Heart right ventricle (tissue), 16 donors: ENCODE measurements at regions not wholly inside any gene's neighbourhood (a gene's known extent, or its start where the extent isn't known, plus 50 kb on each side); places are given as distances from the start of the nearest gene placed in this dataset.

Experiments used
- ATAC-seq, 8 donors: fragments of 200-7000 bp; cut with Tn5 transposase; one replicate each; pipeline ENCODE4 v1.9.1; 2020; ENCODE audit warnings: mild to moderate bottlenecking in 8 of 8, moderate library complexity in 8 of 8, moderate number of reproducible peaks in 1 of 8
- DNase-seq, 2 donors: peaks; one replicate each; pipeline ENCODE4 v3.0.0-alpha.2; 2020
- H3K27ac ChIP-seq, 10 donors: fragments of 200-600 bp; sonication (generic) in 2 of 10; one replicate each; pipeline versions ENCODE4 v1.5.0 to v1.8.0; 2020 to 2022; ENCODE audit warnings: mild to moderate bottlenecking in 3 of 10
- H3K27me3 ChIP-seq, 7 donors: fragments of 200-600 bp; one replicate each; pipeline ENCODE4 v1.8.0; 2021 to 2022; ENCODE audit warnings: mild to moderate bottlenecking in 2 of 7
- H3K36me3 ChIP-seq, 9 donors: fragments of 200-600 bp; sonication (generic) in 1 of 9; one replicate each; pipeline versions ENCODE4 v1.5.0 to v1.8.0; 2020 to 2022; ENCODE audit warnings: mild to moderate bottlenecking in 2 of 9
- H3K4me1 ChIP-seq, 9 donors: fragments of 200-600 bp; sonication (generic) in 1 of 9; one replicate each; pipeline versions ENCODE4 v1.5.0 to v1.8.0; 2020 to 2022; ENCODE audit warnings: mild to moderate bottlenecking in 4 of 9
- H3K4me3 ChIP-seq, 10 donors: fragments of 200-600 bp; sonication (generic) in 2 of 10; one replicate each; pipeline versions ENCODE4 v1.5.0 to v1.8.0; 2020 to 2022; ENCODE audit warnings: mild to moderate bottlenecking in 7 of 10, moderate library complexity in 2 of 10
- H3K9me3 ChIP-seq, 11 donors: fragments of 200-600 bp in 10 of 11; sonication (generic) in 2 of 11; one replicate each; pipeline versions ENCODE4 v1.5.0 to v1.8.0; 2013 to 2022; ENCODE audit warnings: mild to moderate bottlenecking in 2 of 11, control low read depth in 1 of 11, moderate library complexity in 1 of 11
- WGBS, 2 donors: extraction: QIAGEN DNeasy Blood & Tissue Kit; methylation state at CpG; one replicate each; pipeline ENCODE4 v1.1.7; 2013; ENCODE audit warnings: inconsistent platforms in 1 of 2; 5-methylcytosine and 5-hydroxymethylcytosine counted together
- intact Hi-C, 10 donors: fragments of 100-400 bp; cut with DNase I; formaldehyde crosslinking; loops; one replicate each; pipeline versions ENCODE4 v1.11.1 to v1.14.2; 2022
- TF ChIP-seq, protein P1 (sequence below), 9 donors: fragments of 200-600 bp; sonication (generic) in 2 of 9; IDR thresholded peaks; one replicate each; pipeline versions ENCODE4 v1.5.0 to v1.8.0; 2021 to 2022; ENCODE audit warnings: antibody characterized with exemption in 9 of 9, mild to moderate bottlenecking in 5 of 9, moderate library complexity in 1 of 9
- donor health status: Arrhythmogenic right ventricular cardiomyopathy.
- donor health status: ischemic (EF 13 %, LVEDD 7.1; RV severe dilation, severe dysfunction).
- donor health status: healthy with polysubstance abuse.
- donor health status: DM: no; HTN: yes; CAD: no.
- donor health status: DM: no; HTN: no; CAD: no.
- donor health status: ischemic (EF 25% LVEDD 6.9; RV normal size, moderate dysfunction).
- donor health status: ischemic (EF 25% LVEDD 5.7; RV mildly dilated, moderate dysfunction).
- donor health status: healthy.
- donor health status: DM: yes; HTN: yes; CAD: no.
- donor health status: Ischemic cardiomyopathy.
- donor health status: ischemic (EF 35%, LVEDD 5.7; RV mildly dilated, moderate dysfunction).
- donor health status: nonischemic (EF 11% LVEDD 7.7; RV severe dilation, severe dysfunction).
- donor health status: DM: yes; HTN: yes; CAD: no.
- donor health status: PGD.
- donor health status: ischemic (EF 29% LVEDD 5.4; RV normal size, mild dysfunction).
- donor health status: nonischemic (EF 23%, LVEDD 6.1; RV moderate dilation, normal function).

GRCh38 chr14:98633380-98633779 is 638.6 kb downstream of the BCL11B start:
- H3K36me3 ChIP-seq, result no peaks in the 10 kb centered on the region
- TF ChIP-seq, protein P1, sequence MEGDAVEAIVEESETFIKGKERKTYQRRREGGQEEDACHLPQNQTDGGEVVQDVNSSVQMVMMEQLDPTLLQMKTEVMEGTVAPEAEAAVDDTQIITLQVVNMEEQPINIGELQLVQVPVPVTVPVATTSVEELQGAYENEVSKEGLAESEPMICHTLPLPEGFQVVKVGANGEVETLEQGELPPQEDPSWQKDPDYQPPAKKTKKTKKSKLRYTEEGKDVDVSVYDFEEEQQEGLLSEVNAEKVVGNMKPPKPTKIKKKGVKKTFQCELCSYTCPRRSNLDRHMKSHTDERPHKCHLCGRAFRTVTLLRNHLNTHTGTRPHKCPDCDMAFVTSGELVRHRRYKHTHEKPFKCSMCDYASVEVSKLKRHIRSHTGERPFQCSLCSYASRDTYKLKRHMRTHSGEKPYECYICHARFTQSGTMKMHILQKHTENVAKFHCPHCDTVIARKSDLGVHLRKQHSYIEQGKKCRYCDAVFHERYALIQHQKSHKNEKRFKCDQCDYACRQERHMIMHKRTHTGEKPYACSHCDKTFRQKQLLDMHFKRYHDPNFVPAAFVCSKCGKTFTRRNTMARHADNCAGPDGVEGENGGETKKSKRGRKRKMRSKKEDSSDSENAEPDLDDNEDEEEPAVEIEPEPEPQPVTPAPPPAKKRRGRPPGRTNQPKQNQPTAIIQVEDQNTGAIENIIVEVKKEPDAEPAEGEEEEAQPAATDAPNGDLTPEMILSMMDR (IDR thresholded peaks at IDR 0.05), result no peak
- DNase-seq, result no peak
- intact Hi-C loops, result no loop called here
- H3K9me3 ChIP-seq, result peaks cover 0 to 17% (median 0%) of the 10 kb centered on the region in 11 donors
- ATAC-seq, result no peak
- H3K4me3 ChIP-seq, result no peak overlapping the region
- no peaks in the 10 kb centered on the region for H3K4me1 ChIP-seq
- 56 to 62% methylated on average over 5 of the region's 5 CpGs for WGBS, 2 donors
- H3K27me3 ChIP-seq, result no peaks in the 10 kb centered on the region
- H3K27ac ChIP-seq, result no peak overlapping the region

DNA sequence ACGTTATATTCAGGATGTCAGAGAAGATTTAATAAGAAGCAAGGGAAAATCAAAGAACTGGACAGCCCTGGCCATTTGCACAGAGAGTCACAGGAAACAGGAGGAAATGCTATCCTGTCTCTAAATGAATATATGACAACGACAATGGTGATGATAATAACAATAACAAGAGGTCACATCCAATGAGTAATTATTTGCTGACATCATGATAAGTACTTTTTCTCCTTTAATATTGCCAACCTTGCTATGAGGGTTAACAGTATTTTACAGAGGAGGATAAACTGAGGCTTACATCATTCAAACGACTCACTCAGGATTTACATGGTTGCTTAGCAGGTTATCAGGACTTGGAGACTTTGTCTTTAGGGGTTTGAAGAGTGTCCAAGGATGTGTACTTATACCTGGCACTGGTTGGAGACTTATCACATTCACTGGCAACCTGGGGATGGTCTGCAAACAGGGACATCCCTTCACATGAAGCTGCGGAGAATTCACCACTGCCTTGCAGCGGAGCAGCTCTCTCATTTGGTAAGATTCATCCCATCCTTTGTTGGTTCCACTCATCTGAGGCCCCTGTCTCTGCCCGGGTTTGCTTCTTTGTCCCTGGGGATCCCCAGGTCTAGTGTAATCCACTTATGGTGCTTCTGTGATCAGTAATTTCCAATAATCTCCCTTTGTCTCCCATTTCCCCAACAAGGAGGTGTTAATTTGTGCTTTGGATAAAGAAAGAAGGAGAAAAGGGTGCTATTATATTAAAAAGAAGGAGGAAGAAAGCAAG is 637.8 kb downstream of the BCL11B start:
- DNase-seq (no peak), ATAC-seq (no peak)
- Histone ChIP-seq H3K27me3 (no peaks in the 10 kb centered on the region), H3K36me3 (no peaks in the 10 kb centered on the region), H3K4me3 (no peak overlapping the region), H3K27ac (no peak overlapping the region), H3K9me3 (peaks cover 0 to 9% (median 0%) of the 10 kb centered on the region in 11 donors), H3K4me1 (no peaks in the 10 kb centered on the region)
- intact Hi-C loops, result no loop called here
- TF ChIP-seq, protein P1 (IDR thresholded peaks at IDR 0.05), result no peak
- 63 to 68% methylated on average over 6 of the region's 6 CpGs for WGBS, 2 donors

GRCh38 chr14:98638366-98638765 is 633.6 kb downstream of the BCL11B start:
- no peaks in the 10 kb centered on the region for H3K4me1 ChIP-seq
- TF ChIP-seq, protein P1 (IDR thresholded peaks at IDR 0.05), result no peak
- WGBS, 2 donors, result 86 to 88% methylated on average over 3 of the region's 3 CpGs
- peaks cover 0 to 8% (median 0%) of the 10 kb centered on the region in 11 donors for H3K9me3 ChIP-seq
- no peaks in the 10 kb centered on the region for H3K36me3 ChIP-seq
- no peaks in the 10 kb centered on the region for H3K27me3 ChIP-seq
- intact Hi-C loops, result no loop called here
- DNase-seq (no peak), ATAC-seq (no peak)
- H3K27ac ChIP-seq, result no peak overlapping the region
- H3K4me3 ChIP-seq, result no peak overlapping the region

DNA sequence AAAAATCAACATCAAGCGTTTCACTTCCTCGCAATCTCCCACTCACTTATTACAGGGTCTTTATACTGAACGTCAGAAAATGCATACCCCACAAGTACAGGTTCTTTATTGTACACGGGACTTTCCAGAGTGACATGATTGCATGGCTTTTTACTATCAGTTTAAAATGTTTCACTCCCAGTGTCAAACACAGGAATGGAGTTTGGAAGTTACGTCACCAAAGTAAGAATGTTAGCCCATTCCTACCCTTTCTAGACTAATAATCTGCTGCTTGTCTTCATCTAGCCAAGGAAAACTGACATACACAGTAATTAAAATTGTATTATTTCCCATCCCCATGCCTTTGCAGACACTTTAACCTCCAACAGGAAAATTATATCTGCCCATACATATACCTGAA is 624.2 kb downstream of the BCL11B start:
- Histone ChIP-seq H3K27me3 (no peaks in the 10 kb centered on the region), H3K4me1 (no peaks in the 10 kb centered on the region), H3K9me3 (peaks cover 0 to 8% (median 0%) of the 10 kb centered on the region in 11 donors), H3K36me3 (no peaks in the 10 kb centered on the region), H3K4me3 (no peak overlapping the region), H3K27ac (no peak overlapping the region)
- ATAC-seq, result no peak
- TF ChIP-seq, protein P1 (IDR thresholded peaks at IDR 0.05), result no peak
- WGBS, 2 donors, result 80 to 82% methylated on average over 5 of the region's 5 CpGs
- no peak for DNase-seq
- intact Hi-C loops, result no loop called here
